ENCODE measurements at regions not wholly inside any gene's neighbourhood (a gene's known extent, or its start where the extent isn't known, plus 50 kb on each side); places are given as distances from the start of the nearest gene placed in this dataset.

DNA sequence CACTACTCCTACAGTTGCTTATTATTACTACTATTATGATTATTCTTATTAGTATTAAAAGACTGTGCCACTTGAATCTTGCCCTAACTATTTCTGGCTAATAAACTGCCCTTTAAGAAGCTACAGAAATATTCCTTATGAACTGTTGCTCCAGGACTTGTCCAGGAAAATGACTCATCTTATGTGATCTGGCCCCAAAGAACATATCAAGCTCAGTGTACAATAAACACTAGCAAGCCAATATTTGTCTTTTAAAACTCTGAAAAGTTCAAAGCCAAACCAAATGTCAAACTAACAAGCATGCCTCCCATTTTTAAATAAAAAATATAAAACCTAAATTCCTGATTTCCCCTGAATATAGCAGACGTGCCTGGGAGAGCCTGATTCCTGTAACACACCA lies 88.7 kb upstream of the SIM2 start:
- TF ChIP-seq, protein P1, sequence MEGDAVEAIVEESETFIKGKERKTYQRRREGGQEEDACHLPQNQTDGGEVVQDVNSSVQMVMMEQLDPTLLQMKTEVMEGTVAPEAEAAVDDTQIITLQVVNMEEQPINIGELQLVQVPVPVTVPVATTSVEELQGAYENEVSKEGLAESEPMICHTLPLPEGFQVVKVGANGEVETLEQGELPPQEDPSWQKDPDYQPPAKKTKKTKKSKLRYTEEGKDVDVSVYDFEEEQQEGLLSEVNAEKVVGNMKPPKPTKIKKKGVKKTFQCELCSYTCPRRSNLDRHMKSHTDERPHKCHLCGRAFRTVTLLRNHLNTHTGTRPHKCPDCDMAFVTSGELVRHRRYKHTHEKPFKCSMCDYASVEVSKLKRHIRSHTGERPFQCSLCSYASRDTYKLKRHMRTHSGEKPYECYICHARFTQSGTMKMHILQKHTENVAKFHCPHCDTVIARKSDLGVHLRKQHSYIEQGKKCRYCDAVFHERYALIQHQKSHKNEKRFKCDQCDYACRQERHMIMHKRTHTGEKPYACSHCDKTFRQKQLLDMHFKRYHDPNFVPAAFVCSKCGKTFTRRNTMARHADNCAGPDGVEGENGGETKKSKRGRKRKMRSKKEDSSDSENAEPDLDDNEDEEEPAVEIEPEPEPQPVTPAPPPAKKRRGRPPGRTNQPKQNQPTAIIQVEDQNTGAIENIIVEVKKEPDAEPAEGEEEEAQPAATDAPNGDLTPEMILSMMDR (IDR thresholded peaks at IDR 0.05) = no peak
- no peak for TF ChIP-seq AFF4 (CRISPR knock-in tag; IDR thresholded peaks at IDR 0.05; ENCODE audit: borderline replicate concordance)
- no peak for TF ChIP-seq CBFB (CRISPR knock-in tag; IDR thresholded peaks at IDR 0.05; ENCODE audit: low read depth)
- TF ChIP-seq ATF6 (CRISPR knock-in tag; IDR thresholded peaks at IDR 0.05) = no peak
- TF ChIP-seq, protein P2, sequence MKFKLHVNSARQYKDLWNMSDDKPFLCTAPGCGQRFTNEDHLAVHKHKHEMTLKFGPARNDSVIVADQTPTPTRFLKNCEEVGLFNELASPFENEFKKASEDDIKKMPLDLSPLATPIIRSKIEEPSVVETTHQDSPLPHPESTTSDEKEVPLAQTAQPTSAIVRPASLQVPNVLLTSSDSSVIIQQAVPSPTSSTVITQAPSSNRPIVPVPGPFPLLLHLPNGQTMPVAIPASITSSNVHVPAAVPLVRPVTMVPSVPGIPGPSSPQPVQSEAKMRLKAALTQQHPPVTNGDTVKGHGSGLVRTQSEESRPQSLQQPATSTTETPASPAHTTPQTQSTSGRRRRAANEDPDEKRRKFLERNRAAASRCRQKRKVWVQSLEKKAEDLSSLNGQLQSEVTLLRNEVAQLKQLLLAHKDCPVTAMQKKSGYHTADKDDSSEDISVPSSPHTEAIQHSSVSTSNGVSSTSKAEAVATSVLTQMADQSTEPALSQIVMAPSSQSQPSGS (CRISPR knock-in tag; IDR thresholded peaks at IDR 0.05; ENCODE audit: borderline replicate concordance, low read depth) = no peak

Data from WTC11 (cell line).